Amniotic epithelial cell (primary cell): ENCODE measurements at regions not wholly inside any gene's neighbourhood (a gene's known extent, or its start where the extent isn't known, plus 50 kb on each side); places are given as distances from the start of the nearest gene placed in this dataset.
"Not testable (repeated sequence)": the region's sequence is repeated elsewhere in the genome, so short reads cannot be mapped to it uniquely, and the experiment has no call there.

Experiments used
- DNase-seq: peaks from one replicate; pipeline ENCODE4 v3.0.0-alpha.2; 2010; ENCODE audit warnings: low read depth

DNA sequence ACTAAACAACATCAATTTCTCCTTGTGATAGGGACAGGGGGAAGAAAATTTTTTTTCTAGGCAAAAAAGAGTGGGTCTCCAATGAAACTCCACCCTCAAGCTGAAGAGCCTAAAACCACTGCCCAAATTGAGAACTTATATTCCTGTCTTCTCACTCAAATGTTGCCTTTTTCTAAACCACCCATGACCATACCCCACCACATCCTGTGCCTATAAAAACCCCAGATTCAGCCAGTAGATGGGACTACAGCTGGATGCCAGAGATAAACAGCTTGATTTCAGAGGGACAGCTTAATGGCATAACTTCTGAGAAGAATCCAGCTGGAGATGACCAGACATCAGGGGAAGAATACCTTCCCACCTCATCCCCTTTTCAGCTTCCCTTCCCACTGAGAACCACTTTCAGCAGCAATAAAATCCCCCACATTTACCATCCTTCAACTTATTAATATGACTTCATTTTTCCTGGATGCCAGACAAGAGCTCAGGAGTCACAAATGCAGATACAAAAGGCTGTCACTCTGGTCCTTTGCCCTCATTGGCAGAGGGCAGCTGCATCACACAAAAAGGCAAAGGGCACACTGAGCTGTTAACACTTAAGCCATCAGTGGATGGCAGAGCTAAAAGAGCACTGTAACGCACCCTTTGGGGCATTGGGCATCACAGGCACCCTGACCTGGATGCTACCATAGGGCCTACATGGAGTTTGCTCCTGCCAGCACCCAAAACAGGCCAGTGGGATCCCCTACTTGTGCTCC is 972.5 kb upstream of the CTNND2 start:
- DNase-seq = no peak

GRCh38 chr5:12870872-12871539 is 966.8 kb upstream of the CTNND2 start:
- DNase-seq = no peak

DNA sequence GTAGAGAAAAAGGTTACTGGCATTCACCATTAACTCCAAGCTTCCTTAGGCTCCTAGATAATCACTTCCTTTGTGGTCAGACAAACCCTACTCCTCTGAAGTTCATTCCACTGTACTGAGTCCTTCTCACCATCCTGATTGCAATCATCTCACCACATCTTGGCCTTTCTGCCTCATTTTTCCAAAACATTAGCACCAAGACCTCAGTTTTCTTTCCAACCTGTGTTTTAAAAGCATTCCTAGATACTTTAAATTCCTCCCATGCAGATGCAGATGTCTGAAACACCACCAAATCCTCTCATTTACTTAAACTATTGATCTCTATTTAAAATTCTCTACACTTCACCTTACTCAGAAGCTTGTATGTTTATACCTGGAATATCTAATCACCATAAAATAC is 961.3 kb upstream of the CTNND2 start:
- DNase-seq = peak; percentile 7

- DNase-seq = no peak
Measured at GRCh38 chr5:12861886-12862654, 957.8 kb upstream of the CTNND2 start.

DNA sequence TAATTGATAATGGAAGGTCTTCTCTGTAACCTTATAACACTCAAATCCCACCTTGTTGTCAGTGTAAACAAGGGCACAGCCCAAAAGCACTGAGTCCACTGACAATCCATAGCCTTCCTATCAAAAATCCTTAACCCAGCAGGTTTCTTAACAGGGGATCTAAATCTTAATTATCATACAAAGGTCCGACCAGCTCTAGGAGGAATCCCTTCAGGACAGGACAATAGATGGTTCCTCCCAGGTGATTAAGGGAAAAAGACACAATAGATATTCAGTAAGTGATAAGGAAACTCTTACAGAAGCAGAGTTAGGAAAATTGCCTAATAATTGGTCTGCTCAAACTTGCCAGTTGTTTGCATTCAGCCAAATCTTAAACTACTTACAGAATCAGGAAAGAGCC is 951.9 kb upstream of the CTNND2 start:
- DNase-seq = not testable (repeated sequence)

DNA sequence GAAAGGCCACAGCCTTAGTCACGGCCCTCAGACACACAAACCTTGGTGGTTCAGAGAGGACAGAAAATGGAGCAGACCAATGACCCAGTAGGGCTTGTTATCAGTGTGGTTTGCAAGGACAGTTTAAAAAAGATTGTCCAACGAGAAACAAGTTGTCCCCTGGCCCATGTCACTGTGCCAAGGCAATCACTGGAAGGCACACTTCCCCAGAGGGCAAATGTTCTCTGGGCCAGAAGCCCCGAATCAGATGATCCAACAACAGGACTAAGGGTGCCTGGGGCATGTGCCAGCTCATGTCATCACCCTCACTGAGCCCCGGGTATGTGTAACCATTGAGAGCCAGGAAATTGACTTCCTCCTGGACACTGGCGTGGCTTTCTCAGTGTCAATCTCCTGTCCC is 950.1 kb upstream of the CTNND2 start:
- DNase-seq = no peak

DNA sequence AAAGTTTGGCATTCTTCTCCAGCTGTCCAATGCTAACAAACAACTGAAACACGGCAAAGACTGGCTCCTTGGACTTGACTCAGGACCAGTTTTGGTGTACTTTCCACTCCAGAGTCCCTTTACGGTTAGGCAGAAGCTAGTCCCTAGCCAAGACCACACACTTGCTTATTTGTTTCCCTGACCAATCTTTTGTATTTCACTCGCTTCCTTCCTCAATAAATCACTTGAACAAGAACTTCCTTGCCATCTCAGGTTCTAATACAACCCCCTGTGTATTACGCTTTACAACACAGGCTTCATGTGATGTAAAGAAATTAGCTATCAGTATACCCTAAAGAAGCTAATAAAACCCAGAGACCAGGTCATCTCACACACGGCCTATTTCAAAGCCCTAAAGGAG is 947.5 kb upstream of the CTNND2 start:
- DNase-seq = no peak

- DNase-seq = no peak
Measured at GRCh38 chr5:12848709-12849108, 944.5 kb upstream of the CTNND2 start.

DNA sequence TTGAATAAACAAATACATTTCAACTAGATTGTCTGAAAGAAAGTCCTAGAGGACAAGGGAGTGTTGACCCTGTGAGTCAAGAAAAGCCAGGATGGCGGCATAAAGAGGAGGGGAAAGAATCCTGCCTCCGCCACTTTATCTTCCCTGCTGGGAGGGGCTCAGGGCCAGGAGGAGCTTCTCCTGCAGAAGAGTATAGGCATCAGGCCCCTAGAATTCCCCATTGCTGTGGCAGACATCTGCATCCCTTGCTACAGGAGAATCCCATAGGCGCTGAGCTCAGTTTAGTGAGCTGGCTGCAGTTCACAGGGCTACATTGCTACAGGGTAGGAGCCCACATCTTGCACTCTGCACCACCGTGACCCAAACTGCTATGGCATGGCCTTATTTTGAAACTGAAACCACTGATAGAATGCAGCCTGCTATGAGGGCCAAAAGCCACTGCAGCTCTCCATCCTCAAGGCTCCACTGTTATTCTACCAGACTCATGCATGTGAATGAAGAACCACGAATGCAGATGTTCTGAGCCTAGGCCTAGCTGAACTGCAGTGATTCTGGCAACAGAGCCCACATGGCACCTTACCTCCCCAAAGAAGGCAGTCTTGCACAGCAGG is 941.4 kb upstream of the CTNND2 start:
- no peak for DNase-seq

- DNase-seq = no peak
Measured at GRCh38 chr5:12840972-12841371, 936.7 kb upstream of the CTNND2 start.

DNA sequence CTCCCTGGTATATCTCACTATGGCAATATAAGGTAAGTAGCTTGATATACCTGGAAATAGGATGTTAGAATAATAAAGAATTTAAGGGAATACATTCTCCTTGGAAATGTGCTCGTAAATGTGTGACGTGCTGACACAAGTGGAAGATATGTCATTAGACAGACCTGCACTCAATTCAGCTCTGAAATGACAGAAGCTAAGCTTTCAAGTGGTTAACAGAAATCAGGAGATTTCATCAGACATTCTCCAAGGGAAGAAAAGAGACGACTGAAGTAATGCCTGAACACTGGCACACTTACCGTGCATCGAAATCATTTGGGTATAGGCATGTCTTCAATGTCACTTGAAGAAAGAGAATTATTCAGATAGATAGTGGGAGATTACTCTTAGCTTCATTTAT is 933.3 kb upstream of the CTNND2 start:
- no peak for DNase-seq

DNA sequence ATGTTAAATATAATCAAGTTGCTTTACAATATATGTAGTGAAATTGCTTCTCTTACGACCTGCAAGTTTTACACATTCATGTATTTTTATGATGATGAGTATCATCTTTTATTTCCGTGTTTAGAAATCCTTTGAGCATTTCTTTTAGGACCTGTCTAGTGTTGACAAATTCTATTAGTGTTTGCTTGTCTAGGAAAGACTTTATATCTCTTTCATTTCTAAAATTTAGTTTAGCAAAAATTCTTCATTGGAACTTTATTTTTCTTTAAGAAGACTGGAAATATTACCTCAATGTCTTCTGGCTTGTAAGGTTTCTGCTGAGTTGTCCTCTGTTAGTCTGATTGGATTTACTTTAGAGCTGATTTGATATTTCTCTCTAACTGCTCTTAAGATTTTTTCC is 920.9 kb upstream of the CTNND2 start:
- no peak for DNase-seq

DNA sequence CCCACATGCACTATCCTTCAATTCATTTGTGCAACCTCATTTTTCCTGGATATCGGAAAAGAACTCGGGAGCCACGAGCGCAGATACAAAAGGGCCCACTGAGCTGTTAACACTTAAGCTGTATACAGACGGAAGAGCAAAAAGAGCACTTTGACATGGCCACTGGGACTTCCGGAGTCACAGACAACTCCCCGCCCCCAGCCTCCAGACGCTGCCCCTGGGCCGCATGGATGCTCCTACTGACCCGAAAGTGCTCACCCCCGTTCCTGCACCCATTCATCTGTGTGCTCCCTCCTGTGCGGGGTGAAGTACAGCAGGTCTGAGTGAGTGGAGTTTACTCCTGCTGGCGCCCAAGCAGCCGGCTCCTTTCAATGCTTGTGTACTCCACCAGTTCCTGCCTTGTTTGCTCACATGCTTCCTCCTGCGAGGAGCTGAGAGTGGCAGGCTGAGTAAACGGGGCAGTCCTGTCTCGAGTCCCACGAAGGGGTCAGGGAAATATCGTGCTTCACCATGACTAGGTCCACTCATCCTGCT is 901.0 kb upstream of the CTNND2 start:
- no peak for DNase-seq

DNA sequence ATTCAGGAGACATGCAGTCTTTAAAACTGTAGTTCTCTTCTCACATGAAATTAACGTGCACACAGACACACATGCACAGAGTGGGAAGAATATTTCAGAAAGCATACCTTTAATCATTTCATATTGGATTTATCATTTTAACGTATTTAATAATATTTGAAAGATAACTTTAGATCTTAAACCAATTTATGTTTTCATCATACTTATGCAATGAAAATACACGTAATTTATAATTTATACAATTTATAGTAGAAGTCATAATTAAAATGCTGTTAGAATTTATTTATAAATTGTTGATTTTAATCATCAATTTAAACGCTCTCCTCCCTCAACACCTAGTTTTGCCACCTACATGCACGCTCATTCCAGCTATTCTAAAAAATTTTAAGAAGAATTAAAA is 894.9 kb upstream of the CTNND2 start:
- DNase-seq = no peak

DNA sequence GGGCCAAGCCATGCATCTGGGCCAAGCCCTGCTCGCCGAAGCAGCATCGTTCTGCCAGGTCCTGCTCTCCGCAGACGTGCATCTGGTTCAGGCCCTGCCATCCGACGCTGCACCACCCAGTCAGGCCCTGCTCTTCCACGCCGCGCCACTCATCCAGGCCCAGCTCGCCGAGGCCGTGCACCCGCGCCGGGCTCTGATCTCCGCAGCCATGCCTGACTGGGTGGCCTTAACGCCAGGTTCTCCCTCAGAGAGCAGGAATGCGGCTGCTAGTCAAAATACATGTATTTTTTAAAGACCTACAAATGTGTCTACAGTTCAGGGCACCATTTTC is 891.1 kb upstream of the CTNND2 start:
- no peak for DNase-seq

- no peak for DNase-seq
Measured at GRCh38 chr5:12794476-12795332, 890.5 kb upstream of the CTNND2 start.

GRCh38 chr5:12793373-12793772 is 889.1 kb upstream of the CTNND2 start:
- no peak for DNase-seq

- no peak for DNase-seq
Measured at GRCh38 chr5:12780536-12780935, 876.3 kb upstream of the CTNND2 start.

DNA sequence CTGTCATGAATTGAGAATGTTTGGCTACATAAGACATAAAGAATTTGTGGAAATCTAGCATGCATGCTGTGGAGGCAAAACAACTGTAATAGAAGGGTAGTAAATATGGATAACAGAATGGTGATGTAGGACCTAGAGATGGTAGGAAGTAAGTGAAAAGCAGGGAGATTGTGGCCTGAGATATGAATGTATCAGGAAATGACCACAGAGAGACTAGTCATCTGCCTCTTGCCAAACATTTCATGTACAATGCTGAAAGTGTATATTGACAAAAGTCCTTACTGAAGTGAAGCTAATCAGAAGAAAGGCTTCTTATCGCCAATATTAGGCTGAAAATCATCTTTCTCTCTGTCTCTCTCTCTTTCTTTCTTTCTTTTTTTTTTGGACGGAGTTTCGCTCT is 873.1 kb upstream of the CTNND2 start:
- DNase-seq = no peak

GRCh38 chr5:12772276-12772675 is 868.0 kb upstream of the CTNND2 start:
- no peak for DNase-seq

GRCh38 chr5:12759377-12759776 is 855.1 kb upstream of the CTNND2 start:
- DNase-seq = no peak

GRCh38 chr5:12757035-12757434 is 852.8 kb upstream of the CTNND2 start:
- DNase-seq = no peak
